ENCODE measurements at regions not wholly inside any gene's neighbourhood (a gene's known extent, or its start where the extent isn't known, plus 50 kb on each side); places are given as distances from the start of the nearest gene placed in this dataset.

GRCh38 chr12:60803147-60803546 lies 1207.3 kb downstream of the SLC16A7 start:
- DNase-seq = no peak

GRCh38 chr12:60805364-60805763 lies 1209.5 kb downstream of the SLC16A7 start:
- no peak for DNase-seq

- DNase-seq = no peak
These were observed 1224.0 kb downstream of the SLC16A7 start for GRCh38 chr12:60819794-60820193.

- DNase-seq = no peak
These were observed 1226.8 kb downstream of the SLC16A7 start for GRCh38 chr12:60822580-60822979.

GRCh38 chr12:60830381-60830780 lies 1234.6 kb downstream of the SLC16A7 start:
- no peak for DNase-seq

DNA sequence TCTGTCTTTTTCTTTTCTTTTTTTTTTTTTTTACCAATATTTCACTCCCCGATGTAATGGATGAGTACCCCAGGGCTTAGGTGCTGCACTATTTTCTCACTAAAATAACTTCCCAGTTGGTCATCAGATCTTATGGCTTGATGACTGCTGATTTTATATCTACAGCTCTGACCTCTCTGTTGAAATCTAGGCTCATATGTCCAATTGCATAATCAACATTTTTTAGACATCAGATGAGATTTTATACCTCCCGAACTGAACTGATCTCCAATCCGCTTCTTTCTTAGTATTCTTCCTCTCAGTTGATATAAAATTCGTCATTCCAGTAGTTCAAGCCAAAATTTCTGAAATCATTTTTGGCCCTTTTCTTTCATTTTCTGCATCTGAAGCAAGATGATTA lies 1236.5 kb downstream of the SLC16A7 start:
- DNase-seq = no peak

DNA sequence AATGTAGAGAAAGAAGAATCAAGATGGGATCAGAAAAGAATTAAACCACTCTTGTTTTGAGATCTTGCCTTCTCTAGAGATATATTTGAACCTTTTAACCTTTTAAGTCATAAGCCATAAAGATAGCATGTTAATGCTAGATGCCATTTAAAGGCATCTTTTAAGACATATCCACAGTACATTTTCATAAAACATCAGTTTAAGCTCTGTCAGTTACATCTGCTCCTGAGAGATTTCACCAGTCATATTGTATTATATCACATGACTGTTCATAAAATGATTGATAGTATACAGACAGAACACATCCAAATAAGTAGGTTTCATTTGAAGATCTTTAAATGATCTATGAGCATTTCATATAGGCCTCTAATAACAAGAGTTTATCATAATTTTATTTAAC lies 1238.5 kb downstream of the SLC16A7 start:
- no peak for DNase-seq

GRCh38 chr12:60834806-60835205 lies 1239.0 kb downstream of the SLC16A7 start:
- no peak for DNase-seq

GRCh38 chr12:60836651-60837050 lies 1240.8 kb downstream of the SLC16A7 start:
- DNase-seq = no peak

GRCh38 chr12:60842181-60842580 lies 1246.4 kb downstream of the SLC16A7 start:
- no peak for DNase-seq

- DNase-seq = no peak
These were observed 1248.3 kb downstream of the SLC16A7 start for GRCh38 chr12:60844101-60844500.

- no peak for DNase-seq
These were observed 1249.0 kb downstream of the SLC16A7 start for GRCh38 chr12:60844875-60845274.

- DNase-seq = no peak
These were observed 1249.9 kb downstream of the SLC16A7 start for GRCh38 chr12:60845696-60846095.

DNA sequence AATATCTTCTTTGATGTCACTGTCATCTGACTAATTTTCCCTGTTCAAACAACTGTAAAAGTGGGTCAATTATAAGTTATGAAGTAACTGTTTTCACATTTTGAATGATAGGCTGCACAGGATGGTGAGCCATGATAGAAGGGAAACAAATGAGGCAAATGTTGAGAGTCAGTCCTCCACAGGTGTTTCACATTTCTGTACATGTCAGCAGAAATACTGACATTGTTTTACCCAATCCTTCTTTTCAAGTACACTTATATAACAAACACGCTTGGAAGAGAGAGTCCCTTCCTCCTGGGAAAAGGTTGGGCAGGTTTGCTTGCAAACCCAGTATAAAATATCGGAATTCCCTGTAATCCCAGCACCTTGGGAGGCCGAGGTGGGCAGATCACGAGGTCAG lies 1251.5 kb downstream of the SLC16A7 start:
- DNase-seq = no peak

DNA sequence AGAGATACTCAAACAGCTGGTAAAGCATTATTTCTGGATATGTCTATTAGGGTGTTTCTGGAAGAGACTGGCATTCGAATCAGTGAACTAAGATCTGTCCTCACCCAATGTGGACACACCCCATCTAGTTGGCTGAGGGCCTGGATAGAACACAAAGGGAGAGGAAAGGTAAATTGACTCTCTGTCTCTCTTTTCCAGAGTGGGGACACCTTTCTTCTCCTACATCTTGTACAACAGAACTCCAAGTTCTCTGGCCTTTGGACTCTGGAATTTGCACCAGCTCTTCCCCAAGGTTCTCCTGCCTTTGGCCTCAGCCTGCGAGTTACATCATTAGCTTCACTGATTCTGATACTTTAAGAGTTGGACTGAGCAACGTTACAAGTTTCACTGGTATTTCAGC lies 1253.9 kb downstream of the SLC16A7 start:
- no peak for DNase-seq

DNA sequence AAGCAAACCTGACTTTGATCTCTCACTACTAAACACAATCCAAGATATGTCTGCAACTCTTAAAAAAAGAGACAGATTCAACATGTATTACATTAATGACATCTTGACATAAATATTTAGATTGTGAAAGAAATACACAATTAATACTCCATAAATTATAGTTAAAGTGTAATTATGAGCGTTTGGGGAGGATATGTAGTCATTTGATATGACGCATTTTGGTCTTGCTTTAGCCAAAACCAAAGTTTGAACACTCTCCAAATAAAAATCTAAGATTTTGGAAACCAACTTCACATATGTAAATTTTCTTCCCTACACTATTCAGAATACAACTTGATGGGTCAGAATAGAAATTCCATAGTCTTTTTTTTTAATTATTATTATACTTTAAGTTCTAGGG lies 1257.6 kb downstream of the SLC16A7 start:
- DNase-seq = no peak

- no peak for DNase-seq
These were observed 1267.6 kb downstream of the SLC16A7 start for GRCh38 chr12:60863421-60863820.

GRCh38 chr12:60872219-60872618 lies 1276.4 kb downstream of the SLC16A7 start:
- DNase-seq = no peak

DNA sequence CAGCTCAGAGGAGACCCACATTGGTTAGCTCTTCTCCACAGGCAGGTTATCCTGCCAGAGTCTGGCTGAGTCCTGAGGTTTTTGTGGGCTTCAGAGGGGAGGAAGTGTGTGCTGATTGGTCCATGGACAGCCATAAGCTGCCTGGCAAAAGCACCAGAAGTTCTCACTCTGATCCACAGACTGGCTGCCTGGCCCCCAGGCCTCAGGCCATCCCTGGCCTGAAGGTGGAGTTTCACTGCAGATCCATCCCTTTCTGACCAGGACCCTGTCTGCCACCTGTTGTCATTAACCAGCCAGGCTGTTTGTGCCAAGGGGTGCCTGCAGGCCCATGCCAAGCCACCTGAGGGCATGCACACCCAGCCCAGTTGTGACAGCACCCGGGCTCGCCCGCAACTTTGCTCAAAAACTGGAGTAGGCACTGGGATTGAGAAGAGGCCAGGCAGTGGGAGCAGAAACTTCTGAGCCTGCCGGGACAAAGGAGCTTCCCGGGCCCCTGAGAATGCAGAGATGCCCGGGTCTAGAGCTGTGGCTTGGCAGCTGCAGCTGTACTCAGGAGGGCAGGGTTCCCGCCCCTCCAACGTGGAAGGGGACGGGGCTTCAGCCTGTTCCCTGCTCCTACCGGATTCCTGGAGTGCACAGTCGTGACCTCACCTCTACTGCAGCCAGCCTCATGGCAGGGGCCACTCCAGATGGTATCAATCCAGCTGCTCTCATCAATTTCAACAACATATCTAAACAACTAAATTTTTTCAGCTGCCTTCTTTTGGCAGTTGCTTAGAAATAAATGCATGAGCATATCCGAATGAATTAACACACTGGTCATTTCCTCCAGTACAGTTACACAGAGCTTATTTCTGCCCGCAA lies 1277.3 kb downstream of the SLC16A7 start:
- no peak for DNase-seq

DNA sequence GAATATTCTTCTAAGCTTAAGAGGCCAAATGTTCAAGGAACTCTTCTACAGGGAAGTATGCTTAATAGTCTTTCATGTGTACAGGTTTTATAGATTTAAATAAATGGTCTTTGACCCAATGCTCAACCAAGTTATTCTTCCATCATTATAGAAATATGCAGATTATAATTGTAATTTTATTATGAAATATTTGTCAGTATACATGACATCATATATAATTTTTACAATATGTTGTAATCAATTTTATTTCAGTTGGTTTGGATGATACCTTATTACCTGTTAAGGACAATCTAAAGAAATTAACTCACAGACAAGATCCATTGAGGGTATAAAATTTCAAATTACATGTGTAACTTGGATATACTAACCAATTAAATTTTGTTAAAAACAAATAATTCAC lies 1278.3 kb downstream of the SLC16A7 start:
- DNase-seq = no peak

GRCh38 chr12:60920841-60921495 lies 1325.1 kb downstream of the SLC16A7 start:
- no peak for DNase-seq

DNA sequence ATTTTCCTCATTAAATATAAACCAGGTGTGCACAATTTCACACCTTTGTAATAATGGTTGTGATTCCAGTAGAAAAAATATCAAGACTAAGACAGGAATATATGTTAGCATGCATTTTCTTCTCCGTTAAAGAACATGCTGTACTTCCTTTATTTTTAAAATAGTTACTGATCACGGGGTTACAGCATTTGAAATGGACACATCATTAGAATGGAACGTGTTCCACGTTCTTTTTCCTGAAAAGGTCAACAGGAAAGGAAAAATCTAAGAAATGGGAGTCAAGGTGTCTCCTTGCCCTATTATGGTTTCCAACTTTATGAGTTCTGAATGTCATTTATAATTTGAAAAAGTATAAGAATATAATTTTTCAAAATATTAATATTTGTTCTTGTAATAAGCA lies 1325.7 kb downstream of the SLC16A7 start:
- DNase-seq = no peak

DNA sequence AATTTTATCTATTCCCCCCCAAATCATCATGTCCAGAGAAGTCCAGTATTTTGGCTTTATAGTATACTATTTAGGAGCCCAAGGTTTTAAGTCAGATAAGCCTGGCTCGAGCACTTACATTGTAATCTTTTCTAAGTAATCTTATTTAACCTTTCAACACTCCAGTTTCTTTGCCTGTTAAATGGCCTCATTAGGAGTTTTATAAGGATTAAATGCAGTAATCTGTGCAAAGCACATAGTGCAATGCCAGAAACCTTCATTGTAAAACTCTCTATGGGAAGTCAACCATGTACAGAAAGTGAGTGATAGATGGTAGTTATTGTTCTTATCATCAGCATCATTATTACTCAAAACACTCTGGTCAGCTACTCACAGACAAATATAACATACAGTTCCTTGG lies 1330.4 kb downstream of the SLC16A7 start:
- DNase-seq = no peak

- DNase-seq = no peak
These were observed 1330.1 kb upstream of the USP15 start for GRCh38 chr12:60930151-60930550.

All from SW 1271 (cell line).